ENCODE measurements at regions not wholly inside any gene's neighbourhood (a gene's known extent, or its start where the extent isn't known, plus 50 kb on each side); places are given as distances from the start of the nearest gene placed in this dataset.

DNA sequence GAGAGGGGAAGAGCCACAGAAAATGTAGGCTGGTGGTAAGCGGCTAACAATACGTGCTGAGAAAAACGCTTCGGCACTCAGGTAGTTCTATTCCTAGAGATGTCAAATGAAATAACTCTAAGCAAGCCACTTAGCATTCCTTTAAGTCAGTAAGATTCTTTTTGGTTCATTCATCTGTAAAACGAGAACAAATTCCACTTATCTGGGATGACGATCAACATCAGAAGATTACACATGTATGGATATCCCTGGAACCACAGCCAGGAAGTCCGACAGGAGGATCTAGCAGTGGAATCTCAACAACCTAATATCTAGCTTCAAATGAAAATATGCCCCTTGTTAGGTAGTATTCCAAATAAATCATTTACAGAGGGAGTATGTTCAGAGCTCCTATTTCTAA, 74.6 kb upstream of the CDKN3 start:
- ChIA-PET POLR2A (ENCODE audit: unreplicated experiment) (interaction anchor here (0.5 kb wide), 1 partner anchor 371 kb away, joined by 5 read pairs; no protein-coding TSS in a partner anchor), CTCF (interaction anchor here (0.6 kb wide), 1 partner anchor 451 kb away, joined by 3 read pairs; no protein-coding TSS in a partner anchor)
- H4K20me1 ChIP-seq (ENCODE audit: insufficient read depth), result no peaks in the 10 kb centered on the region
- BruUV-seq (replicated peaks), result no TSS peak
- no peaks in the 10 kb centered on the region for H3F3A ChIP-seq (ENCODE audit: insufficient read depth, low read depth)
- H2AFZ ChIP-seq, result no peak overlapping the region
- no peak overlapping the region for H3K27ac ChIP-seq
- H3K27me3 ChIP-seq (ENCODE audit: insufficient read depth, low read depth), result no peaks in the 10 kb centered on the region
- no peak overlapping the region for H3K4me2 ChIP-seq
- no peak overlapping the region for H3K4me3 ChIP-seq
- H3K79me2 ChIP-seq (ENCODE audit: low read depth), result no peaks in the 10 kb centered on the region
- no peaks in the 10 kb centered on the region for H3K9me2 ChIP-seq (ENCODE audit: insufficient read depth)
- no peaks in the 10 kb centered on the region for H3K36me3 ChIP-seq (ENCODE audit: low read depth)
- 0 out of 2 replicates have a peak, but pooled peaks cover 3% of the 10 kb centered on the region for H3K9me3 ChIP-seq (ENCODE audit: insufficient read depth, low read depth)
- intact Hi-C loops (cut with micrococcal nuclease; ENCODE audit: unreplicated experiment), result no loop called here
- TF ChIP-seq, protein P1, sequence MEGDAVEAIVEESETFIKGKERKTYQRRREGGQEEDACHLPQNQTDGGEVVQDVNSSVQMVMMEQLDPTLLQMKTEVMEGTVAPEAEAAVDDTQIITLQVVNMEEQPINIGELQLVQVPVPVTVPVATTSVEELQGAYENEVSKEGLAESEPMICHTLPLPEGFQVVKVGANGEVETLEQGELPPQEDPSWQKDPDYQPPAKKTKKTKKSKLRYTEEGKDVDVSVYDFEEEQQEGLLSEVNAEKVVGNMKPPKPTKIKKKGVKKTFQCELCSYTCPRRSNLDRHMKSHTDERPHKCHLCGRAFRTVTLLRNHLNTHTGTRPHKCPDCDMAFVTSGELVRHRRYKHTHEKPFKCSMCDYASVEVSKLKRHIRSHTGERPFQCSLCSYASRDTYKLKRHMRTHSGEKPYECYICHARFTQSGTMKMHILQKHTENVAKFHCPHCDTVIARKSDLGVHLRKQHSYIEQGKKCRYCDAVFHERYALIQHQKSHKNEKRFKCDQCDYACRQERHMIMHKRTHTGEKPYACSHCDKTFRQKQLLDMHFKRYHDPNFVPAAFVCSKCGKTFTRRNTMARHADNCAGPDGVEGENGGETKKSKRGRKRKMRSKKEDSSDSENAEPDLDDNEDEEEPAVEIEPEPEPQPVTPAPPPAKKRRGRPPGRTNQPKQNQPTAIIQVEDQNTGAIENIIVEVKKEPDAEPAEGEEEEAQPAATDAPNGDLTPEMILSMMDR (conservative IDR thresholded peaks at IDR 0.05), result no peak
- TF ChIP-seq EZH2 (IDR thresholded peaks at IDR 0.05; ENCODE audit: low read depth), result no peak
- DNase-seq, result no peak
- H3K4me1 ChIP-seq (replicated peaks; ENCODE audit: insufficient read depth), result no peaks in the 10 kb centered on the region

DNA sequence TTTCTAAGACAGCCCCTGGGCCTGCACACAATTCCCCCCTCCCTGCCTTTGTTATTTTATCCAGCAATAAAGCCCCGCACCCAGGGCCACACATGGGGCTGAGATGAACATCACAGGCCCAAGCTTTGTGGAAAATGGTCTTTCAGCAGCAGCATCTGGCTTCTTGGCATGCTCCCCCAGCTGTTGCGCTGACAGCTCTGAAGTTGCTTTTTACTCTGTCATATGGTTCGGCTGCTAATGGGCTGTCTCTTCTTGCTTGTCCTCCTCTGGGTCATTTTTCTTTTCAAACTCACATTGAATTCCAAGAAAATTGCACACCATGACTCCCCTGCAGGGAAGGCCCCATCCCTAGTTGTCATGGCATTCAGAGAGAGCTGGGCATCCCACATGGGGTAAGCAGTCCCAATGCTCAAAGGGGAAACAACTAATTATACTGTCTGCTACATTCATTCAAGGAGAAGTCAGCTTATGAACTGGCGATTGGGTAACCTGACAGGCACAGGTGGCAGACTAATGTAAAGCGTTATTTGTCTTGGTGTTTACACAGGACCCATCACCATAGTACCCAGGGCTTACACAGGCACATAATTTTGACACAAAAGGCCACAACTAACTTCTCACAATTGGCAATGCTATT, 74.0 kb upstream of the CDKN3 start:
- Histone ChIP-seq H3K79me2 (ENCODE audit: low read depth) (no peaks in the 10 kb centered on the region), H3K9me3 (ENCODE audit: insufficient read depth, low read depth) (0 out of 2 replicates have a peak, but pooled peaks cover 3% of the 10 kb centered on the region), H3K4me1 (replicated peaks; ENCODE audit: insufficient read depth) (no peaks in the 10 kb centered on the region), H3K9me2 (ENCODE audit: insufficient read depth) (no peaks in the 10 kb centered on the region), H3K36me3 (ENCODE audit: low read depth) (no peaks in the 10 kb centered on the region), H2AFZ (no peak overlapping the region), H3K4me2 (no peak overlapping the region), H3K27me3 (ENCODE audit: insufficient read depth, low read depth) (no peaks in the 10 kb centered on the region), H3F3A (ENCODE audit: insufficient read depth, low read depth) (no peaks in the 10 kb centered on the region), H4K20me1 (ENCODE audit: insufficient read depth) (no peaks in the 10 kb centered on the region), H3K27ac (no peak overlapping the region), H3K4me3 (no peak overlapping the region)
- no peak for DNase-seq
- TF ChIP-seq, protein P1 (conservative IDR thresholded peaks at IDR 0.05), result no peak
- TF ChIP-seq EZH2 (IDR thresholded peaks at IDR 0.05; ENCODE audit: low read depth), result no peak
- intact Hi-C loops (cut with micrococcal nuclease; ENCODE audit: unreplicated experiment), result no loop called here
- ChIA-PET POLR2A (ENCODE audit: unreplicated experiment) (no interaction called here), CTCF (interaction anchor here (0.6 kb wide), 1 partner anchor 452 kb away, joined by 3 read pairs; no protein-coding TSS in a partner anchor)
- no TSS peak for BruUV-seq (replicated peaks)

DNA sequence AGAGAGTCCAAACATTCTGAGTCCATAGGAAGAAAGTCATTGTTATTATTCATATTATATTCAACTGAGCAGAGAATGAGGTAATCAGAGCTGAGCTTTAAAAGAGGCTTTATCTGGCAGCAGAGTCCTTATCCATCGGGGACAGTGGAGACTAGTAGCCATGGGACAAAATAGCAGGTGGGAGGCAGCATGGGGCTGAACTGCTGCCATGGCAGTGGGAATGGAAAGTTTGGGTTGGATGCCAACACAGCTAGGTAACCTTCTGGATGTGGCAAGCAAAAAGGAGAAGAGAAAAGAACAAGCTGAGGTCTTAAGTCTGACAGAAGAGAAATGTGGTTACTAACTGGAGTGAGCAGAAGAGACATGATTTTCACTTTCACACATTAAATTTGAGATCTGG, 71.0 kb upstream of the CDKN3 start:
- Histone ChIP-seq H2AFZ (0 out of 2 replicates have a peak overlapping the region, but pooled peaks have one; percentile 43), H3K4me1 (replicated peaks; ENCODE audit: insufficient read depth) (no peaks in the 10 kb centered on the region), H3K4me2 (no peak overlapping the region), H3K79me2 (ENCODE audit: low read depth) (no peaks in the 10 kb centered on the region), H3K9me3 (ENCODE audit: insufficient read depth, low read depth) (0 out of 2 replicates have a peak, but pooled peaks cover 3% of the 10 kb centered on the region), H3K36me3 (ENCODE audit: low read depth) (no peaks in the 10 kb centered on the region), H3K9me2 (ENCODE audit: insufficient read depth) (no peaks in the 10 kb centered on the region), H3K27ac (no peak overlapping the region), H4K20me1 (ENCODE audit: insufficient read depth) (no peaks in the 10 kb centered on the region), H3F3A (ENCODE audit: insufficient read depth, low read depth) (no peaks in the 10 kb centered on the region), H3K4me3 (no peak overlapping the region), H3K27me3 (ENCODE audit: insufficient read depth, low read depth) (no peaks in the 10 kb centered on the region)
- POLR2A ChIA-PET (ENCODE audit: unreplicated experiment), result no interaction called here
- no TSS peak for BruUV-seq (replicated peaks)
- CTCF ChIA-PET, result no interaction called here
- TF ChIP-seq, protein P1 (conservative IDR thresholded peaks at IDR 0.05), result no peak
- no peak for TF ChIP-seq EZH2 (IDR thresholded peaks at IDR 0.05; ENCODE audit: low read depth)
- no peak for DNase-seq
- intact Hi-C loops (cut with micrococcal nuclease; ENCODE audit: unreplicated experiment), result loop anchor here (5.0 kb wide), 1 partner anchor 218 kb away; no protein-coding TSS in a partner anchor
